Loucy (cell line): ENCODE measurements at regions not wholly inside any gene's neighbourhood (a gene's known extent, or its start where the extent isn't known, plus 50 kb on each side); places are given as distances from the start of the nearest gene placed in this dataset.

Experiments
- H2AFZ ChIP-seq: fragments of 200-600 bp; sonication (generic); 2 replicates; pipeline ENCODE4 v1.6.0; 2016; ENCODE audit warnings: antibody characterized with exemption, mild to moderate bottlenecking, low read length, moderate library complexity
- H3F3A ChIP-seq: fragments of 200-600 bp; 2 replicates; pipeline ENCODE4 v1.6.0; 2016; ENCODE audit warnings: antibody characterized with exemption, low read depth, mild to moderate bottlenecking
- H3K27me3 ChIP-seq: fragments of 200-600 bp; sonication (generic); 2 replicates; pipeline ENCODE4 v1.6.1; 2014; ENCODE audit warnings: low read length, mild to moderate bottlenecking; ENCODE audit not compliant: insufficient read depth, poor library complexity, severe bottlenecking
- H3K36me3 ChIP-seq: fragments of 200-600 bp; sonication (generic); 2 replicates; pipeline ENCODE4 v1.6.1; 2016; ENCODE audit warnings: low read length; ENCODE audit not compliant: insufficient read depth
- H3K4me1 ChIP-seq: fragments of 200-600 bp; sonication (generic); 2 replicates; pipeline ENCODE4 v1.5.1; 2014; ENCODE audit warnings: low read length, mild to moderate bottlenecking; ENCODE audit not compliant: insufficient read depth, poor library complexity, severe bottlenecking
- H3K4me2 ChIP-seq: fragments of 200-600 bp; sonication (generic); 2 replicates; pipeline ENCODE4 v1.6.0; 2014; ENCODE audit warnings: antibody characterized with exemption, low read length, low read depth, mild to moderate bottlenecking; ENCODE audit not compliant: poor library complexity, severe bottlenecking
- H3K4me3 ChIP-seq: fragments of 200-600 bp; sonication (generic); 2 replicates; pipeline ENCODE4 v1.5.1; 2014; ENCODE audit warnings: low read length, mild to moderate bottlenecking, mixed read lengths; ENCODE audit not compliant: poor library complexity, severe bottlenecking
- H3K79me2 ChIP-seq: fragments of 200-600 bp; sonication (generic); 2 replicates; pipeline ENCODE4 v1.6.1; 2014; ENCODE audit warnings: low read length; ENCODE audit not compliant: insufficient read depth
- H3K9ac ChIP-seq: fragments of 200-600 bp; sonication (generic); 2 replicates; pipeline ENCODE4 v1.6.0; 2014; ENCODE audit warnings: mild to moderate bottlenecking, low read depth, low read length, moderate library complexity; ENCODE audit not compliant: poor library complexity, severe bottlenecking
- H3K9me2 ChIP-seq: fragments of 200-600 bp; sonication (generic); replicated peaks from 2 replicates; pipeline ENCODE4 v1.6.1; 2016; ENCODE audit warnings: low read depth, low read length, mixed read lengths
- H3K9me3 ChIP-seq: fragments of 200-600 bp; sonication (generic); 2 replicates; pipeline ENCODE4 v1.6.1; 2014; ENCODE audit warnings: mild to moderate bottlenecking, antibody characterized with exemption, low read length, low read depth; ENCODE audit not compliant: insufficient read depth
- H4K20me1 ChIP-seq: fragments of 200-600 bp; sonication (generic); 2 replicates; pipeline ENCODE4 v1.6.0; 2014; ENCODE audit warnings: antibody characterized with exemption, low read length, mild to moderate bottlenecking; ENCODE audit not compliant: insufficient read depth, poor library complexity, severe bottlenecking
- EZH2phosphoT487 ChIP-seq: fragments of 200-600 bp; IDR thresholded peaks from 2 replicates; pipeline ENCODE4 v1.6.1; 2018; ENCODE audit warnings: antibody characterized with exemption, mild to moderate bottlenecking, moderate library complexity, borderline replicate concordance
- TF ChIP-seq, protein P1 (sequence below): fragments of 200-600 bp; sonication (generic); conservative IDR thresholded peaks from 2 replicates; pipeline ENCODE4 v1.5.1; 2014; ENCODE audit warnings: mild to moderate bottlenecking, antibody characterized with exemption, low read length

DNA sequence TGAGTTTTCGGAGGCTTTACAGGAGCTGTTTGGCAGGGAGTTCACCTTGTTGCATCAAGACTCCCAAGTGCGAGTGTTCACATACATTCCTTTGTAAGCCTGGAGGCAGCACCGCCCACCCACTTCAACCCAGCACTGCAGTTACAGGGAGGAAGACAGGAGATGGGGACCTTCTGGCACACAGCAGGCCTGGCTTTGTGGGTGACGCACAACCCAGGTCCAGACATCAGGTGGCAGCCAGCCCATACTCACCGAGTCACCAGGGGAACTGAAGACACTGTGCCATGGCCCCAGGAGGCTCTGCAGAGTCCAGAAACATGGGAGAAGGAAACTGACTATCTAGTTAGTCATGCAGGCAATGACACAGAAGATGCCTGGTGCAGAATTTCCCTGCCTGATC, 305.9 kb upstream of the RNF32 start:
- H3K9me2 ChIP-seq: no peaks in the 10 kb centered on the region
- no peak overlapping the region for H3K9ac ChIP-seq
- H3K4me1 ChIP-seq: no peaks in the 10 kb centered on the region
- no peaks in the 10 kb centered on the region for H4K20me1 ChIP-seq
- no peaks in the 10 kb centered on the region for H3F3A ChIP-seq
- H3K27me3 ChIP-seq: no peaks in the 10 kb centered on the region
- TF ChIP-seq EZH2phosphoT487: no peak
- TF ChIP-seq, protein P1, sequence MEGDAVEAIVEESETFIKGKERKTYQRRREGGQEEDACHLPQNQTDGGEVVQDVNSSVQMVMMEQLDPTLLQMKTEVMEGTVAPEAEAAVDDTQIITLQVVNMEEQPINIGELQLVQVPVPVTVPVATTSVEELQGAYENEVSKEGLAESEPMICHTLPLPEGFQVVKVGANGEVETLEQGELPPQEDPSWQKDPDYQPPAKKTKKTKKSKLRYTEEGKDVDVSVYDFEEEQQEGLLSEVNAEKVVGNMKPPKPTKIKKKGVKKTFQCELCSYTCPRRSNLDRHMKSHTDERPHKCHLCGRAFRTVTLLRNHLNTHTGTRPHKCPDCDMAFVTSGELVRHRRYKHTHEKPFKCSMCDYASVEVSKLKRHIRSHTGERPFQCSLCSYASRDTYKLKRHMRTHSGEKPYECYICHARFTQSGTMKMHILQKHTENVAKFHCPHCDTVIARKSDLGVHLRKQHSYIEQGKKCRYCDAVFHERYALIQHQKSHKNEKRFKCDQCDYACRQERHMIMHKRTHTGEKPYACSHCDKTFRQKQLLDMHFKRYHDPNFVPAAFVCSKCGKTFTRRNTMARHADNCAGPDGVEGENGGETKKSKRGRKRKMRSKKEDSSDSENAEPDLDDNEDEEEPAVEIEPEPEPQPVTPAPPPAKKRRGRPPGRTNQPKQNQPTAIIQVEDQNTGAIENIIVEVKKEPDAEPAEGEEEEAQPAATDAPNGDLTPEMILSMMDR: no peak
- no peak overlapping the region for H2AFZ ChIP-seq
- H3K36me3 ChIP-seq: no peaks in the 10 kb centered on the region
- H3K79me2 ChIP-seq: no peaks in the 10 kb centered on the region
- H3K9me3 ChIP-seq: peaks cover 6% of the 10 kb centered on the region; the same call in 1 of the 2 replicates
- no peak overlapping the region for H3K4me2 ChIP-seq
- no peak overlapping the region for H3K4me3 ChIP-seq

DNA sequence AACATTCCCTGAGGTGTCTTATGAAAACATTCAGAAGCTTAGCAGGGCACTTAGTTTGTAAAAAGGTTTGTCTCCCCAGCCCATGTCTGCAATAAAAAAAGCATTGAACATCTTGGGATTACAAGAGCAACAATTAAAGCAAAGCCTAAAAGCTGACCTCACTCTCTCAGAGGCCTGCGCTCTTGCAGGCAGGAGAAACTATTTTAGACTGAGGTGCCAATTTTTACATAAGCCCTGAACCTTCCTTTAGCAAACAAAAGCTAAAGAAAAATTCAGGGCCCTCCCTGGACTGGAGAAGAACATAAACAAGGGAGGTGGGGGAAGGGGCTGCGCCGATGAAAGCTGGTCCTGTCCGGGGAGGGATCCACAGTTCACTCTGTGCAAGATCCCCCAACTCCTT, 312.7 kb upstream of the RNF32 start:
- H3K9me2 ChIP-seq: no peaks in the 10 kb centered on the region
- H3K36me3 ChIP-seq: no peaks in the 10 kb centered on the region
- H3K4me2 ChIP-seq: no peak overlapping the region
- H3K9me3 ChIP-seq: peaks cover 6% of the 10 kb centered on the region; the same call in 1 of the 2 replicates
- H2AFZ ChIP-seq: no peak overlapping the region
- no peaks in the 10 kb centered on the region for H4K20me1 ChIP-seq
- no peaks in the 10 kb centered on the region for H3K27me3 ChIP-seq
- no peaks in the 10 kb centered on the region for H3K79me2 ChIP-seq
- no peaks in the 10 kb centered on the region for H3K4me1 ChIP-seq
- H3F3A ChIP-seq: no peaks in the 10 kb centered on the region
- TF ChIP-seq, protein P1: no peak
- TF ChIP-seq EZH2phosphoT487: no peak
- no peak overlapping the region for H3K9ac ChIP-seq
- H3K4me3 ChIP-seq: no peak overlapping the region

DNA sequence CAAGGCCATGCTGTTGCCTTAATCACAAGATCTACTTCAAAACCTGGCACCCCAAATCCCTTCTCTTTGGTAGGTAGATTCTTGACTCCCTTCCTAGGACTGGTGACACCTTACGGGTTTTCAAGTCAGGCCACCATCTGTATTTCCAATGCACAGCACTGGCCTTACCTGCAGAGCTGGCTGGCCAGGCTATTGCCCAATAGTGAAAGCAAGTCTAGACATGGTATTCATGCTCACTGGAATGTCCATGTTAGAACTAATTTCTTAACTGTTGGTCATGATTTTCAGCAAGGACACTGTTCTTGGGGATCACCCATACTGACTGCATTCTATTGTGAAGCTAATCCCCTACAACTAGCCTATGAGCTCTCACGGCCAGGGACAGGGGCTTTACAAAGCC, 313.1 kb upstream of the RNF32 start:
- Histone ChIP-seq H3K4me1 (no peaks in the 10 kb centered on the region), H3K79me2 (no peaks in the 10 kb centered on the region), H3K9me2 (no peaks in the 10 kb centered on the region), H3K9me3 (peaks cover 6% of the 10 kb centered on the region; the same call in 1 of the 2 replicates), H3K27me3 (no peaks in the 10 kb centered on the region), H3F3A (no peaks in the 10 kb centered on the region), H2AFZ (no peak overlapping the region), H3K36me3 (no peaks in the 10 kb centered on the region), H3K9ac (no peak overlapping the region), H3K4me2 (no peak overlapping the region), H3K4me3 (no peak overlapping the region), H4K20me1 (no peaks in the 10 kb centered on the region)
- TF ChIP-seq, protein P1: no peak
- TF ChIP-seq EZH2phosphoT487: no peak
